ENCODE measurements at regions not wholly inside any gene's neighbourhood (a gene's known extent, or its start where the extent isn't known, plus 50 kb on each side); places are given as distances from the start of the nearest gene placed in this dataset.

DNA sequence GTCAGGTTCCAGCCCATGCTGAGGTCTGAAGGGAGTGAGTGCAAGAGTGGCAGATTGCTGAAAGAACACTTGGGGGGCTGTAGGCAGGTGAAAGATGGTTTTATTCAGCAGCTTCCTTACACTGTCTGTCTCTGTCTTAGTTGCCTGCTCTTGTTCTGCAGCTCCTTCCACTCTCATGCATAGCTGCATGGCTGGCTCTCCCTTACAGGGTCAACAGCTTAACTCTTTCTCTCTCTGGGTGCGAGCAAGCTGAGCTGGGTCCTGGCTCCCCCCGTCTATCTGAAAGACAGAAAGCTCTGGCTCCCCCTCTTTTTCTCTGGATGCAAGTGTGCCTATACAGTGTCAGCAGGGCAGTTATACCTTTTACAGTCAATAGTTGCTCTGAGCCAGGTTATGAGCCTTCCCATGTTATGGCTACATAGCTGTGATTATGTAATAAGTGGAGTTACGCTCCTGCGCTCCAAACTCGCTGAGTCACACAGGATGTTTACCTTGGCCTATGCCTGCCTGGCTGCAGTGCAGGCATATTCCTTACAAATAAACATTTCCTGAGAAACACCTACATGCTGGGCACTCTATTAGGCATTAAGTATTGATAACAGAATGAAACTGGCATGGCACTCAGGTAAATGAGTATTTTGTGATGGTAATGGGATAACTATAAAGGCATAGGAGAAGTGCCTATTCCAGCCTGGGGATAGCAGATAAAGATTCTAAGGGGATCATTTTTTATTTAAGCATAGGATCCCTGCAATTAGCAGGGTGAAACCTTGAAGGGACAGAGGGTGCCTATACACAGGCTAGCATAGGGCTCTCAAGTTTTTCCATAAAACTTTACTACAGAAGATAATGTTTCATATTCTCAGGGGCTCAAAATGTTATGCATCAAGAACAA, 826.9 kb upstream of the PCDH9 start:
- no peak overlapping the region for H2AFZ ChIP-seq (ENCODE audit: low read length)
- no peaks in the 10 kb centered on the region for H3K4me1 ChIP-seq (replicated peaks in 1 of 4; ENCODE audit: control insufficient read depth in 3 of 4, insufficient read depth in 4 of 4, low read length in 3 of 4)
- H3K18ac ChIP-seq (ENCODE audit: extremely low read depth, low read length), result no peak overlapping the region
- CTCF ChIA-PET (ENCODE audit: partially characterized antibody), result no interaction called here
- no peaks in the 10 kb centered on the region for H3K79me2 ChIP-seq (ENCODE audit: control insufficient read depth in 1 of 2, insufficient read depth in 2 of 2, low read length in 2 of 2)
- no peaks in the 10 kb centered on the region for H4K20me1 ChIP-seq (replicated peaks in 1 of 2; ENCODE audit: control insufficient read depth in 1 of 2, insufficient read depth in 2 of 2, low read length in 2 of 2)
- no peaks in the 10 kb centered on the region for H3K36me3 ChIP-seq (ENCODE audit: control insufficient read depth in 2 of 4, insufficient read depth in 4 of 4, low read length in 3 of 4)
- FAIRE-seq (no peak), DNase-seq (ENCODE audit: low read depth in 1 of 2, low spot score in 2 of 2) (no peak)
- 94% methylated on average over 5 of the region's 5 CpGs; no CpG with 5 or more reads in 1 of the 2 experiments for WGBS, 2 experiments (ENCODE audit: extremely low coverage in 1 of 2, insufficient coverage in 1 of 2, insufficient read length in 1 of 2, insufficient replicate concordance in 2 of 2, low coverage in 1 of 2, low lambda C conversion rate in 2 of 2, missing lambda C conversion rate in 1 of 2)
- H3K14ac ChIP-seq (ENCODE audit: insufficient read length), result no peak overlapping the region
- POLR2A ChIA-PET (ENCODE audit: partially characterized antibody), result no interaction called here
- H2BK5ac ChIP-seq (ENCODE audit: low read depth, low read length), result no peak overlapping the region
- peaks cover 9 to 10% of the 10 kb centered on the region in 2 experiments for H3K9me3 ChIP-seq (ENCODE audit: insufficient read depth in 2 of 2, low read depth in 1 of 2, low read length in 1 of 2)
- H3K23me2 ChIP-seq (ENCODE audit: low read depth, low read length), result no peaks in the 10 kb centered on the region
- no peak overlapping the region for H3K4ac ChIP-seq (replicated peaks; ENCODE audit: insufficient read length, low read depth, low read length)
- H3K27ac ChIP-seq (ENCODE audit: low read depth, low read length), result no peak overlapping the region
- no peak overlapping the region for H2AK5ac ChIP-seq (ENCODE audit: low read depth, low read length)
- H2BK15ac ChIP-seq (ENCODE audit: low read length), result no peak overlapping the region
- no peak overlapping the region for H3K9ac ChIP-seq (replicated peaks in 1 of 4; ENCODE audit: extremely low read depth in 1 of 4, low read depth in 3 of 4, low read length in 3 of 4)
- no peak overlapping the region for H2BK120ac ChIP-seq (replicated peaks; ENCODE audit: low read depth, low read length)
- no peak overlapping the region for H4K8ac ChIP-seq (ENCODE audit: extremely low read depth, insufficient read depth, low read length)
- H3K4me3 ChIP-seq (ENCODE audit: extremely low read depth in 1 of 4, insufficient read depth in 2 of 4, low read depth in 3 of 4, low read length in 4 of 4), result no peak overlapping the region
- H3K56ac ChIP-seq (replicated peaks; ENCODE audit: insufficient read length, low read depth, low read length), result no peak overlapping the region
- no peak overlapping the region for H4K5ac ChIP-seq (ENCODE audit: insufficient read length, low read depth, low read length)
- no peak overlapping the region for H4K91ac ChIP-seq (replicated peaks; ENCODE audit: insufficient read length, low read length)
- H3K27me3 ChIP-seq (replicated peaks in 1 of 4; ENCODE audit: control insufficient read depth in 3 of 4, extremely low read depth in 1 of 4, insufficient read depth in 3 of 4, low read length in 3 of 4), result no peaks in the 10 kb centered on the region
- TF ChIP-seq, protein P1, sequence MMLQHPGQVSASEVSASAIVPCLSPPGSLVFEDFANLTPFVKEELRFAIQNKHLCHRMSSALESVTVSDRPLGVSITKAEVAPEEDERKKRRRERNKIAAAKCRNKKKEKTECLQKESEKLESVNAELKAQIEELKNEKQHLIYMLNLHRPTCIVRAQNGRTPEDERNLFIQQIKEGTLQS (IDR thresholded peaks at IDR 0.05; ENCODE audit: insufficient read depth, low read depth, low read length), result no peak
- TF ChIP-seq, protein P2, sequence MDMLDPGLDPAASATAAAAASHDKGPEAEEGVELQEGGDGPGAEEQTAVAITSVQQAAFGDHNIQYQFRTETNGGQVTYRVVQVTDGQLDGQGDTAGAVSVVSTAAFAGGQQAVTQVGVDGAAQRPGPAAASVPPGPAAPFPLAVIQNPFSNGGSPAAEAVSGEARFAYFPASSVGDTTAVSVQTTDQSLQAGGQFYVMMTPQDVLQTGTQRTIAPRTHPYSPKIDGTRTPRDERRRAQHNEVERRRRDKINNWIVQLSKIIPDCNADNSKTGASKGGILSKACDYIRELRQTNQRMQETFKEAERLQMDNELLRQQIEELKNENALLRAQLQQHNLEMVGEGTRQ (IDR thresholded peaks at IDR 0.05; ENCODE audit: low read length), result no peak
- H3K23ac ChIP-seq (ENCODE audit: insufficient read length), result no peak overlapping the region
- H3K4me2 ChIP-seq (ENCODE audit: insufficient read depth in 1 of 2, low read depth in 2 of 2, low read length in 2 of 2), result no peak overlapping the region
- no peak overlapping the region for H2BK12ac ChIP-seq (ENCODE audit: low read depth, low read length)
- H3K79me1 ChIP-seq (ENCODE audit: low read depth, low read length), result no peaks in the 10 kb centered on the region
- no peak overlapping the region for H2BK20ac ChIP-seq (ENCODE audit: low read length)

Data from H1 (cell line).